WTC11 (cell line): ENCODE measurements at regions not wholly inside any gene's neighbourhood (a gene's known extent, or its start where the extent isn't known, plus 50 kb on each side); places are given as distances from the start of the nearest gene placed in this dataset.

Experiments
- CTCF ChIP-seq: fragments of 200-600 bp; IDR thresholded peaks from 2 replicates; pipeline ENCODE4 v1.8.0; 2022; ENCODE audit warnings: antibody characterized with exemption
- NR2C2 ChIP-seq: sonication (generic); formaldehyde crosslinking; IDR thresholded peaks from 2 replicates; pipeline ENCODE4 v1.8.0; 2022; ENCODE audit warnings: mild to moderate bottlenecking, missing genetic modification reagents

- TF ChIP-seq NR2C2 (CRISPR knock-in tag) (no peak), CTCF (no peak)
These were observed 155.4 kb upstream of the FAM9B start for GRCh38 chrX:9189286-9189685.
